D721Med (cell line): ENCODE measurements at regions not wholly inside any gene's neighbourhood (a gene's known extent, or its start where the extent isn't known, plus 50 kb on each side); places are given as distances from the start of the nearest gene placed in this dataset.

Experiments used
- DNase-seq: peaks from one replicate; pipeline ENCODE4 v3.0.0; 2011; ENCODE audit warnings: low spot score; ENCODE audit not compliant: insufficient read length
- FAIRE-seq: peaks from 2 replicates; lab custom pipeline; 2011; peaks lifted over from hg19 to GRCh38; lab: Jason Lieb, UNC
- TF ChIP-seq, protein P1 (sequence below): IDR thresholded peaks from 2 replicates; pipeline ENCODE4 v1.5.1; 2012; ENCODE audit warnings: mild to moderate bottlenecking, control low read depth; ENCODE audit not compliant: insufficient read depth; ENCODE audit errors: missing control alignments

DNA sequence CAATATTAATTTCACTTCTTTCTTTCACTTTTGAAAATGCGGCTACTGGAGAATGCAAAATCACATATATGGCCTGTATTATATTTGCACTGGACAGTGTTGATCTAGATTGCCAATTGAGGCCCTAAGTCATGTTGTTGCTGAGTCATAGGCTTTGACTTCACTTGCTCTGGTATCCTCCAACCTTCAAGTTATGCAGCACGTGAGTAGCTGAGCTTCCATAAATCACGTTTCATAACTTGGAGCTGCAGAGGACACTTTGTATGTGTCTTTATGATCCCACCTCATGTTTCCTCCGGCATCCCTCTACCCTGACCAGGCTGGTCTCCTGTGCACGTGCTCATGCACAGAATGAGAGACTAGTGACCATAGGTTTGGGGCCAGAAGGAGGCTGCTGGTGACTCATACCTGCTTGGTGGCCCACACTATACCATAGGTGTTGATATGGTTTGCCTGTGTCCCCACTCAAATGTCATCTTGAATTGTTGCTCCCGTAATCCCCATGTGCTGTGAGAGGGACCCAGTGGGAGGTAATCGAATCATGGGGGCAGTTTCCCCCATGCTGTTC, 103.0 kb upstream of the TSPAN2 start:
- TF ChIP-seq, protein P1, sequence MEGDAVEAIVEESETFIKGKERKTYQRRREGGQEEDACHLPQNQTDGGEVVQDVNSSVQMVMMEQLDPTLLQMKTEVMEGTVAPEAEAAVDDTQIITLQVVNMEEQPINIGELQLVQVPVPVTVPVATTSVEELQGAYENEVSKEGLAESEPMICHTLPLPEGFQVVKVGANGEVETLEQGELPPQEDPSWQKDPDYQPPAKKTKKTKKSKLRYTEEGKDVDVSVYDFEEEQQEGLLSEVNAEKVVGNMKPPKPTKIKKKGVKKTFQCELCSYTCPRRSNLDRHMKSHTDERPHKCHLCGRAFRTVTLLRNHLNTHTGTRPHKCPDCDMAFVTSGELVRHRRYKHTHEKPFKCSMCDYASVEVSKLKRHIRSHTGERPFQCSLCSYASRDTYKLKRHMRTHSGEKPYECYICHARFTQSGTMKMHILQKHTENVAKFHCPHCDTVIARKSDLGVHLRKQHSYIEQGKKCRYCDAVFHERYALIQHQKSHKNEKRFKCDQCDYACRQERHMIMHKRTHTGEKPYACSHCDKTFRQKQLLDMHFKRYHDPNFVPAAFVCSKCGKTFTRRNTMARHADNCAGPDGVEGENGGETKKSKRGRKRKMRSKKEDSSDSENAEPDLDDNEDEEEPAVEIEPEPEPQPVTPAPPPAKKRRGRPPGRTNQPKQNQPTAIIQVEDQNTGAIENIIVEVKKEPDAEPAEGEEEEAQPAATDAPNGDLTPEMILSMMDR: no peak
- DNase-seq (no peak), FAIRE-seq (no peak)

DNA sequence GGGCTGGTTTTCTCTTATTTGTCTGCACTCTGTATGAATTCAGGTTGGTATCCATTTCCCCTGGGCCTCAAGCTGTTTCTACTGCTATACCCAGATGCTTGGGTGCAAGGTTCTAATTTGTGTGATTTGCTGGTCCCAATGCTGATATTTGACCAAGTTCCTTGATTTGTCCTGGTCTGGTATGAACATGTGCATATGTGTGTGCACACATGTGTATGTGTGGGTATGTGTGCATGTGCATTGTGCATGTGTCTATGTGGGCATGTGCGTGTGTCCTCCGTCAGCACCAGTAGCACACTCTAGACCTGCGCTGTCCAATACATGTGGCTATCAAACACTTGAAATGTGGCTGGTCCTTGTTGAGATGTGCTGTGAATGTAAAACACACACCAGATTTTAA, 102.4 kb upstream of the TSPAN2 start:
- FAIRE-seq (no peak), DNase-seq (no peak)
- TF ChIP-seq, protein P1: no peak

DNA sequence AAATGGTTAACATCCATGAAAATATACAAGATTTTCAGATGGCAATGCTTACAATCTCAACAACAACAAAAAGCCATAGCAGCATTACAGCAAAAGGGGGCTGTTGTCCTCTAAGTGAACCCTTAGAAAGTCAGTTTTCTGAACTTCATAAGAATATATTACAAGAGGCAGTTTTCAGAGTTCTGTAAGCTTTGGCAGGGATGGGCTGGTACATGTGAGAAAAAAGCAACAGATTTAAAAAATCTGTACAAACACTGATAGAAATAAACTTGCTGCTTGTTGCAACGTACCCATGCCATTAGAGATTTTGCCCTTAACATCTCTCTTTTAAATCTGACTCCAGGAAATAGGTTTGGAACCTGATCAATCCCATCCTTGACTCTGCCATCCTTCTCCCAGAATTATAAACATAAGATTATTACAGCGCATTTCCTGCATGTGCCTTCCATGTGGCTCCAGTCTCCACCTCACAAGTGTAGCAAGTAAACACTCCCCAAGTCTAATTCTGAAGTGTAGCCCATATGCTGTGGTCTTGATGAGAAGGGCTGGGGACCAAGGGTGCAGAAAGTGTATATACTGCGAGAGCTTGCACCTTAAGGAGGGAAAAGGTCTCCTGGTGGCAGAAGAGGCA, 101.4 kb upstream of the TSPAN2 start:
- DNase-seq (no peak), FAIRE-seq (no peak)

DNA sequence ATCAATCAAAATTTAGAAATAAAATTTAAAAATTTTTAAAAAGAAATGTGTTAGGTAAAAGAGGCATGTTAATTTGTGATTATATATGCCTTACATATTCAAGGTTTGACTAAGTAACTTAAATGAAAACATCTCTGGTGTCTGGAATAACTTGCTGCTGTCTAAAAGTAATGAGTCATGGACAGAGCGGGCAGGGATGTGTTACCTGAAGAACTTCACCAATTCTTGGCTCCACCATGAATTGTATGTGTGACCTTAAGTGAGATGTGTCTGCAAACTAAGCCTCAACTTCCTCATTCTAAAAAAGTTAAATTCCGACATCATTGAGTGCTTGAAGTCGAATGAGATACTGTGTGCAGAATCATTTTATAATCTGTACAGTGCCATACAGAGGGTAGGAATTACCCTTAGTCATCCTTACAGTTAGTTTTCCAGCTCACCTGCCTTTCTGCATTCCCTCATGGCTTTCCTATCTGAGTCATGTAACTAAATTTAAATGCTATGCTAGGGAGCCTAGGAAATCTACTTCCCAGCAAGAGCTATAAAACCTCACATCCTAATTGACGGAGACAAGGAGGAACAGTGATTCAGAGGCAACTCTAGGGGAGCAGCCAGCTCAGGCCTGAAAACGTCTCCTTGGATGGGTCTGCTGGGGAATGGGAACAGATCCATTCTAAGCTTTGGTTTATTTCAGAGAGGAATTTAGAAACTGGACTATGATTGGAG, 100.7 kb upstream of the TSPAN2 start:
- TF ChIP-seq, protein P1: no peak
- DNase-seq (no peak), FAIRE-seq (no peak)

More for the DNA sequence above, 101.4 kb upstream of the TSPAN2 start:
- TF ChIP-seq, protein P1: no peak

DNA sequence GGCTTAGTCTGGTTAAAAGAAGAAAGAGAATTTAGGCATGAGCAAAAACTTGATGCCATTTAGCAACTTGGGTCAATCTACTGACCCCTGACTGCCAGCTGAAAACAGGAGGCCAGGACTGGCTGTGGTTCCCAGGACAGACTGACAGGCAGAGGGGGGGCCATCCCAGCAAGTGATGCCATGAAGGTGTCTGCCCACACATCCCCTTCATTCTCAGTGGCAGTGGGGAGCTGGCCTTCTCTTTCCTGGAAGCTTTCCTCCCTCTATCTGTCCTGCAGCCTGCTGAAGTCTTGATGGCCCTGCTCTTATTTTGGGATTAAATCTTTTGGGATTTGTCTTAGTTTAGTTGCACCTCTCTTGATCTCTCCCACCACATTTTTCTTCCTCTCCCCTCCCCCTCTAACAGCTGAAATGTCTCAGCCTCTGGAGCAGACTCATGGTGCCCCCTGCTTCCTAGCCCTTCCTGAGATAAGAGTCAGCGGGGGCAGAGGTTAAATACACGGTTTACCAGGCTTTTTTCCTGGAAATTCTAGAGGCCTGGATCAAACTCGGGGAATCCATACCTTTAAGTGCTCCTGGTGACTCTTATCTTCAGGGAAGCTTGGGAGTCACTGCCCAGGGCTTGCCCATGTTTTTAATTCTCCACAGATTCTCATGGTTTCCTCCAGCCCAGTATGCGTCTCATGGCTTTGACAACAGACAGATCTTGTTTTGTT, 99.5 kb upstream of the TSPAN2 start:
- TF ChIP-seq, protein P1: no peak
- DNase-seq: no peak
- FAIRE-seq: no peak

DNA sequence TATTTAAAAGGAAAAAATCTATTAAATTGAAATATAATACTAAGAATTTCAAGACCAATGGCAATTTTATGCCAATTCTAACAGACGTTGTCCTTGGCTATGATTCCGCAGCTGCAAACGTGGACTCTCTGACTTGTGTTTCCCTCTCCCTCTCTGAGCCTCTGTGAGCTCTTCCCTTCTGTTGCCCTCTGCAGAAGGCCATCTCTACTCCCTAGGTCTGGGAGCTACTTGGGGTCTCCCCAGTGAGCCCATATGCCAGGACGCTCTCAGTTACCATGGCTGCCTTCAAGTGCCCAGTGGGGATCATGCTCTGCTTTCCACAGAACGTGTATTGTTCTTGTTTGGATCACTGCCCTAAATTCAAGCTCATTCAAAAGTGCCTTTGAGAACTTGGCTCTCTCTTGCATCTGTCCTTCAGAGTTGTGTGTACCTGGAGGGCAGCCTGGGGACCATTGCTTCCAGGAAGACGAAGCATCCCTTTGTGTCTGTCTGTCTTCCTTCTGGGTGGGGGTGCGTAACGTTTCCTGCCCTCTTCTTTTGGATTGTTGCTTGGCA, 97.5 kb upstream of the TSPAN2 start:
- FAIRE-seq: no peak
- TF ChIP-seq, protein P1: no peak
- no peak for DNase-seq
